ENCODE measurements at regions not wholly inside any gene's neighbourhood (a gene's known extent, or its start where the extent isn't known, plus 50 kb on each side); places are given as distances from the start of the nearest gene placed in this dataset.
"Not testable (repeated sequence)": the region's sequence is repeated elsewhere in the genome, so short reads cannot be mapped to it uniquely, and the experiment has no call there.

DNA sequence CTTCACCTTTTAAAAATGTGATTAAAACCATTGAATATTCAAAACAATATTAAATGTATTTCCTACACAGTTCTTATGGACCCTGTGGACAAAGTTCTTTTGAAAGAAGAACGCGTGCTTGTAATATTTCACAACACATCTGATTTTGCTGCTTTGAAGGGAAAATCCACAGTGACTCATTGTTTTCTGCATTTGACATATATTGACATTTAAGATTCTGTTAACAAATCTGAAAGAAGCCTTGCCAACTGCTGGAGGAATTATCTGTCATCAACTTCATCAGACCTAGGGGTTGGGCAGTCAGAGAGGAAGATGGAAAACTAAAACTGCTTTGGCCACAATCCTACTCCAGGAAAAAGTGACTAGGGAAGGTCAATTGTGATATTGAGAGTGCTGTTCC, 56.9 kb upstream of the RASEF start:
- no peak overlapping the region for H3K27ac Mint-ChIP-seq
- TF ChIP-seq, protein P1, sequence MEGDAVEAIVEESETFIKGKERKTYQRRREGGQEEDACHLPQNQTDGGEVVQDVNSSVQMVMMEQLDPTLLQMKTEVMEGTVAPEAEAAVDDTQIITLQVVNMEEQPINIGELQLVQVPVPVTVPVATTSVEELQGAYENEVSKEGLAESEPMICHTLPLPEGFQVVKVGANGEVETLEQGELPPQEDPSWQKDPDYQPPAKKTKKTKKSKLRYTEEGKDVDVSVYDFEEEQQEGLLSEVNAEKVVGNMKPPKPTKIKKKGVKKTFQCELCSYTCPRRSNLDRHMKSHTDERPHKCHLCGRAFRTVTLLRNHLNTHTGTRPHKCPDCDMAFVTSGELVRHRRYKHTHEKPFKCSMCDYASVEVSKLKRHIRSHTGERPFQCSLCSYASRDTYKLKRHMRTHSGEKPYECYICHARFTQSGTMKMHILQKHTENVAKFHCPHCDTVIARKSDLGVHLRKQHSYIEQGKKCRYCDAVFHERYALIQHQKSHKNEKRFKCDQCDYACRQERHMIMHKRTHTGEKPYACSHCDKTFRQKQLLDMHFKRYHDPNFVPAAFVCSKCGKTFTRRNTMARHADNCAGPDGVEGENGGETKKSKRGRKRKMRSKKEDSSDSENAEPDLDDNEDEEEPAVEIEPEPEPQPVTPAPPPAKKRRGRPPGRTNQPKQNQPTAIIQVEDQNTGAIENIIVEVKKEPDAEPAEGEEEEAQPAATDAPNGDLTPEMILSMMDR (IDR thresholded peaks at IDR 0.05; ENCODE audit: unreplicated experiment) = no peak
- H3K27me3 Mint-ChIP-seq (ENCODE audit: low read depth) = peaks cover 3% of the 10 kb centered on the region
- H3K4me3 Mint-ChIP-seq = no peak overlapping the region
- H3K36me3 Mint-ChIP-seq = no peaks in the 10 kb centered on the region
- H3K9me3 Mint-ChIP-seq = peaks cover 22% of the 10 kb centered on the region
- no peak for DNase-seq (ENCODE audit: low spot score in 2 of 2, unreplicated experiment in 2 of 2)
- H3K4me1 Mint-ChIP-seq = no peaks in the 10 kb centered on the region

GRCh38 chr9:83116026-83116425, 53.1 kb upstream of the RASEF start:
- Mint-ChIP-seq H3K4me3 (no peak overlapping the region), H3K27me3 (ENCODE audit: low read depth) (no peaks in the 10 kb centered on the region), H3K4me1 (no peaks in the 10 kb centered on the region), H3K27ac (no peak overlapping the region), H3K9me3 (peaks cover 31% of the 10 kb centered on the region), H3K36me3 (peaks cover 5% of the 10 kb centered on the region)
- TF ChIP-seq, protein P1 (IDR thresholded peaks at IDR 0.05; ENCODE audit: unreplicated experiment) = no peak
- DNase-seq (ENCODE audit: low spot score in 2 of 2, unreplicated experiment in 2 of 2) = no peak

GRCh38 chr9:83113445-83113844, 50.5 kb upstream of the RASEF start:
- DNase-seq (ENCODE audit: low spot score in 2 of 2, unreplicated experiment in 2 of 2); H3K27ac Mint-ChIP-seq; H3K36me3 Mint-ChIP-seq; H3K4me1 Mint-ChIP-seq; H3K27me3 Mint-ChIP-seq (ENCODE audit: low read depth); H3K4me3 Mint-ChIP-seq: not testable (repeated sequence)
- H3K9me3 Mint-ChIP-seq = peaks cover 31% of the 10 kb centered on the region
